Rectal smooth muscle tissue (tissue), 1 donor: ENCODE measurements at regions not wholly inside any gene's neighbourhood (a gene's known extent, or its start where the extent isn't known, plus 50 kb on each side); places are given as distances from the start of the nearest gene placed in this dataset.
A peak's percentile ranks its signal among the peaks of the same experiment; 100 is the strongest.

ENCODE experiments used
- H3K27ac ChIP-seq: one replicate; pipeline ENCODE4 v1.7.0; 2013; ENCODE audit warnings: low read depth, low read length, inconsistent platforms
- H3K27me3 ChIP-seq: one replicate; pipeline ENCODE4 v1.7.0; 2013; ENCODE audit warnings: low read length; ENCODE audit not compliant: control insufficient read depth, insufficient read depth
- H3K36me3 ChIP-seq: one replicate; pipeline ENCODE4 v1.7.0; 2013; ENCODE audit warnings: low read length; ENCODE audit not compliant: control insufficient read depth, insufficient read depth
- H3K4me1 ChIP-seq: one replicate; pipeline ENCODE4 v1.7.0; 2013; ENCODE audit warnings: low read length; ENCODE audit not compliant: control insufficient read depth, insufficient read depth
- H3K4me3 ChIP-seq: one replicate; pipeline ENCODE4 v1.7.0; 2013; ENCODE audit warnings: low read length
- H3K9ac ChIP-seq: one replicate; pipeline ENCODE4 v1.7.0; 2013; ENCODE audit warnings: low read length

DNA sequence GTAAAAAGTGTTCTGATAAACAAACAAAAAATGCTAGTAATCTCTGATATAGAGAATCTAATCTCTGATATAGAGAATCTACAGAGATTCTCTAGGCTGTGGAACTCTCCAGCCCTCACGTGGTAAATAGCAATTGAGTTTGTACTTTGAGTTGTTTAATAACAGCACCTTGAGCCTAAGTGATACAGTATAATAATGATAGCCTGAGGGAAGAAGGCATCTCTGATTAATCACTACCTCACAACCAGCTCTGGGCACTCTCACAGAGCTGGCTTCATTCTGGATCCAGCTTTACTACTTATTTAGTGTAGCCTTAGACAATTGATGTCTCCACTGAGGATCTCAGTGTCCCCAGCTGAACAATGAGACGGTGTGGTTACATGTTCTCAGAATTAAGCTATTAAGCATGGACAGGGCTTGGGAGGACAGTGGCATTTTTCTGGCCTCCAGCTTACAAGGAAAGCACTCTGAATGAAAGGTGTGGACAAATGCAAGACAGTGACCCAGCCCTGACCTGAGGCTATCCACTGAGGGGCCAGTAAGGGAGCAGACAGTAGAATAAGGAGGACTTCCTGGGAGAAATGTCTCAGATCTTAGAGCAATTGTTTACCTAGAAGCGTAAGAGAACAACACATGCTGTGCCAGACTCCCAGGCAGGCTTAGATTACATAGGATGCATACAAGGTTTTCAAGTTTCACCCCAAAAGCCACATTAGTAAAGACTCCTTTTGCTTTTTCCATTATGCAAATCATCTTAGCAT is 88.7 kb upstream of the DRD2 start:
- Histone ChIP-seq H3K9ac (no peak overlapping the region), H3K4me1 (peaks cover 14% of the 10 kb centered on the region), H3K4me3 (no peak overlapping the region), H3K27me3 (no peaks in the 10 kb centered on the region), H3K27ac (no peak overlapping the region), H3K36me3 (no peaks in the 10 kb centered on the region)

DNA sequence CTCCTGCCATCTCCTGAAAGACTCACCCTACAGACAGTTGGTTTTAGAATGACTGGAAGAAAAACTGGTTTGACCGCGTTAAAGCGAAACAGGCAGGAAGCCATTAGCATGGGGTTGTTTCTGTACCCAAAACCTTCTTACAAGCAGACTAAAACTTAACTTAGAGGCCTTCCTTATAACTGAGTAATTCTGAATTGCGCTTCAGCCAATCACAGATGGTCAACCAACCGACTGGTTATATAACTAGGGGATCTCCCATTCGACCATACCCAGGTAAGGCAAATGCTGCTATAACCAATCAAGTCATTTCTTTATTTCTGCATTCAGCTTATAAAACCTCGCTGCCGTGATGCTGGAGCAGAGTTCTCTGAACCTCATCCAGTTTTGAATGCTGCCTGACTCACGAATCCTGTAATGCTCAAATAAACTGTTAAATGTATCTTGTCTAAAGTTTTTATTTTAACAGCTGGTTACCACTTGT is 87.8 kb upstream of the DRD2 start:
- H3K27me3 ChIP-seq, result no peaks in the 10 kb centered on the region
- H3K4me1 ChIP-seq, result peaks cover 14% of the 10 kb centered on the region

GRCh38 chr11:113562576-113562975 is 87.4 kb upstream of the DRD2 start:
- peaks cover 14% of the 10 kb centered on the region for H3K4me1 ChIP-seq

More for the DNA sequence above, 87.8 kb upstream of the DRD2 start:
- Histone ChIP-seq H3K9ac (no peak overlapping the region), H3K36me3 (no peaks in the 10 kb centered on the region), H3K27ac (peak overlapping the region; percentile 67), H3K4me3 (no peak overlapping the region)

GRCh38 chr11:113557926-113558325 is 82.7 kb upstream of the DRD2 start:
- no peaks in the 10 kb centered on the region for H3K27me3 ChIP-seq
- no peak overlapping the region for H3K27ac ChIP-seq
- peaks cover 2% of the 10 kb centered on the region for H3K4me1 ChIP-seq
- no peak overlapping the region for H3K4me3 ChIP-seq
- no peaks in the 10 kb centered on the region for H3K36me3 ChIP-seq
- no peak overlapping the region for H3K9ac ChIP-seq

More at GRCh38 chr11:113562576-113562975, 87.4 kb upstream of the DRD2 start:
- no peaks in the 10 kb centered on the region for H3K27me3 ChIP-seq
- no peak overlapping the region for H3K4me3 ChIP-seq
- H3K36me3 ChIP-seq, result no peaks in the 10 kb centered on the region
- no peak overlapping the region for H3K9ac ChIP-seq
- H3K27ac ChIP-seq, result peak overlapping the region; percentile 67

DNA sequence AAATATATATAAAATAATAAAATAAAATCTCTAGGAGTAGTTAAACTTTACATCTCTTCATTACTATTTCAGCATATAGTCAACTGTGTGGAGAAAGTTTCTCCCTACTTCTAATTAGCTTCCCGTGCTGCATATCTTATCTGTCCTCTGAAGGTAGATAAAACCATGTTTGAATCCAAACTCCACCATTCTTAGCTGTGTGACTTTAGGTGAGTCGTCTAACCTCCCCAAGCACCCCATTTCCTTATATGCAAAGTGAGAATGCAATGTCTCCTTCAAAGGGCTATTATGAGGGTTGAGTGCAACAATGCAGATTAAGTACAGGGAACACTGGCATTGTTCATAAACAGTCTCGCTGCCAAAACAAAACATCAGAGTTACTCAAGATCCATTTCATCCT is 80.8 kb upstream of the DRD2 start:
- Histone ChIP-seq H3K36me3 (no peaks in the 10 kb centered on the region), H3K27me3 (no peaks in the 10 kb centered on the region)

GRCh38 chr11:113555071-113555619 is 79.9 kb upstream of the DRD2 start:
- Histone ChIP-seq H3K27ac (no peak overlapping the region), H3K36me3 (no peaks in the 10 kb centered on the region), H3K4me3 (no peak overlapping the region), H3K9ac (no peak overlapping the region), H3K4me1 (peaks cover 2% of the 10 kb centered on the region), H3K27me3 (no peaks in the 10 kb centered on the region)

More for the DNA sequence above, 80.8 kb upstream of the DRD2 start:
- no peak overlapping the region for H3K9ac ChIP-seq
- H3K4me1 ChIP-seq, result peaks cover 2% of the 10 kb centered on the region
- no peak overlapping the region for H3K27ac ChIP-seq
- H3K4me3 ChIP-seq, result no peak overlapping the region

- no peak overlapping the region for H3K4me3 ChIP-seq
- no peaks in the 10 kb centered on the region for H3K27me3 ChIP-seq
- peaks cover 2% of the 10 kb centered on the region for H3K4me1 ChIP-seq
- H3K9ac ChIP-seq, result no peak overlapping the region
- H3K27ac ChIP-seq, result no peak overlapping the region
- H3K36me3 ChIP-seq, result no peaks in the 10 kb centered on the region
Observed at GRCh38 chr11:113554526-113554925, 79.3 kb upstream of the DRD2 start.

GRCh38 chr11:113553915-113554314 is 78.7 kb upstream of the DRD2 start:
- Histone ChIP-seq H3K27me3 (no peaks in the 10 kb centered on the region), H3K36me3 (no peaks in the 10 kb centered on the region), H3K4me3 (no peak overlapping the region), H3K9ac (no peak overlapping the region), H3K4me1 (peaks cover 2% of the 10 kb centered on the region), H3K27ac (peak overlapping the region; percentile 18)

DNA sequence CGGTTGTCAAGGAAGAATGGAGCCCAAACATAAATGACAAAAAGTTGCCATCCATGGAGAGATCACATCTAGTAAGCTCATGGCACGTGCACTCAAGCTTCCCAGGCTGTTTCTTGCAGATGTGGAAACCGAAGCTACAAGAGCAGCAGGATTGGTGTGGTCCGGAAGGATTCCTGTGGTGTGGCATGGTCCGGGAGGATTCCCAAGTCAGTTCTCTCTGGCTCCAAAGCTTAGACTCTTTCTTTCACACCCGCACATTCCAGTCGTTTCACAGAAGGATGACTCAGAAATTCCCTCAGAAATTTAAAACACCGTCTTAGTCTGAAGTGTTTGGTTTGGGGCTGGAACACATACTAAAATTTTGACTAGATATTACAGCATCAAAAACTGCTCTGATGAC is 78.0 kb upstream of the DRD2 start:
- no peak overlapping the region for H3K27ac ChIP-seq
- H3K9ac ChIP-seq, result no peak overlapping the region
- H3K27me3 ChIP-seq, result no peaks in the 10 kb centered on the region
- peaks cover 2% of the 10 kb centered on the region for H3K4me1 ChIP-seq
- no peaks in the 10 kb centered on the region for H3K36me3 ChIP-seq
- H3K4me3 ChIP-seq, result no peak overlapping the region

DNA sequence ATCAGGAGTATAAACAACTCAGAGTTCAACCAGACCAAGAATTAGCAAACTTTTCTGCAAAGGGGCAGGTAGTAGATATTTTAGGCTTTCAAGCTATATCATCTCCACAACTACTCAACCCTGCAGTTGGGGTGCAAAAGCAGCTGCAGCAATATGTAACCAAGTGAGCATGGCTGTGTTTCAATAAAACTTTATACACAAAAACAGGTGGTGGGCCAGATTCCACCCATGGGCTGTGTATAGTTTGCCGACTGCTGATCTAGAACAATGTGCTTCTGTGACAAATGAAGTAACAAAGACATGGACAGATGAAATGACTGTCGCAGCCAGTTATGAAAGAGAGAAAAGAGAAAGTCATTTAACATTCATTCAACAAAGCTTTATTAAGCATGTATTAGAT is 77.1 kb upstream of the DRD2 start:
- no peak overlapping the region for H3K27ac ChIP-seq
- H3K9ac ChIP-seq, result no peak overlapping the region
- peaks cover 2% of the 10 kb centered on the region for H3K4me1 ChIP-seq
- H3K4me3 ChIP-seq, result no peak overlapping the region
- H3K27me3 ChIP-seq, result no peaks in the 10 kb centered on the region
- no peaks in the 10 kb centered on the region for H3K36me3 ChIP-seq

GRCh38 chr11:113551645-113552044 is 76.4 kb upstream of the DRD2 start:
- Histone ChIP-seq H3K9ac (no peak overlapping the region), H3K36me3 (no peaks in the 10 kb centered on the region), H3K27ac (no peak overlapping the region), H3K27me3 (no peaks in the 10 kb centered on the region), H3K4me1 (peaks cover 2% of the 10 kb centered on the region), H3K4me3 (no peak overlapping the region)

- Histone ChIP-seq H3K9ac (no peak overlapping the region), H3K27ac (no peak overlapping the region), H3K4me3 (no peak overlapping the region), H3K4me1 (peaks cover 2% of the 10 kb centered on the region), H3K27me3 (no peaks in the 10 kb centered on the region), H3K36me3 (no peaks in the 10 kb centered on the region)
Observed at GRCh38 chr11:113549611-113550578, 74.7 kb upstream of the DRD2 start.
